GM12878 (cell line): ENCODE measurements at regions not wholly inside any gene's neighbourhood (a gene's known extent, or its start where the extent isn't known, plus 50 kb on each side); places are given as distances from the start of the nearest gene placed in this dataset.

ENCODE experiments used
- ATAC-seq: fragments of 200-7000 bp; cut with Tn5 transposase; 3 replicates; pipeline ENCODE4 v1.9.1; 2020; ENCODE audit warnings: mild to moderate bottlenecking, moderate library complexity
- BruUV-seq: library from RNA; stranded (reverse); fragments of 400-500 nt; replicated peaks from 2 replicates; lab custom pipeline; 2021; lab: Mats Ljungman, UMichigan
- CTCF ChIA-PET: fragments of 300-600 bp; sonication (Branson Sonifier 250); formaldehyde crosslinking; extraction: SDS; loops from one replicate; lab custom pipeline; 2021; ENCODE audit warnings: inconsistent platforms; lab: Yijun Ruan, JAX
- POLR2A ChIA-PET: fragments of 350-600 bp; formaldehyde crosslinking; extraction: SDS; loops from one replicate; lab custom pipeline; 2021; ENCODE audit warnings: inconsistent platforms; lab: Charles Lee
- RAD21 ChIA-PET: fragments of 300-600 bp; sonication (Branson Sonifier 250); formaldehyde crosslinking; loops from one replicate; lab custom pipeline; 2023; ENCODE audit warnings: antibody characterized with exemption; ENCODE audit not compliant: unreplicated experiment; lab: Charles Lee
- SMC1A ChIA-PET: fragments of 300-600 bp; sonication (Branson Sonifier 250); formaldehyde crosslinking; loops from one replicate; lab custom pipeline; 2023; ENCODE audit not compliant: unreplicated experiment, uncharacterized antibody; lab: Charles Lee
- DNase-seq: peaks from one replicate; pipeline ENCODE4 v3.0.0-alpha.2; 2011; ENCODE audit warnings: low read depth, low spot score
- FAIRE-seq: peaks from 3 replicates; lab custom pipeline; 2011; peaks lifted over from hg19 to GRCh38; lab: Jason Lieb, UNC
- H2AFZ ChIP-seq: 2 replicates; pipeline ENCODE4 v1.6.0; 2011; ENCODE audit warnings: low read depth, low read length, control low read depth; ENCODE audit not compliant: control insufficient read depth
- H3K27ac ChIP-seq: 2 replicates; pipeline ENCODE4 v1.5.1; 2011; ENCODE audit warnings: control low read depth; ENCODE audit not compliant: control insufficient read depth, insufficient read depth
- H3K27me3 ChIP-seq, 2 experiments: replicated peaks in 1 of 2; 2 replicates each; pipeline versions ENCODE4 v1.6.0 to v1.6.1; 2011; ENCODE audit warnings: low read length in 1 of 2; ENCODE audit not compliant: control insufficient read depth in 2 of 2, insufficient read depth in 2 of 2
- H3K36me3 ChIP-seq, 2 experiments: 2 replicates each; pipeline ENCODE4 v1.5.1; 2011; ENCODE audit warnings: low read length in 1 of 2; ENCODE audit not compliant: control insufficient read depth in 2 of 2, insufficient read depth in 2 of 2
- H3K4me1 ChIP-seq: 2 replicates; pipeline ENCODE4 v1.6.1; 2011; ENCODE audit warnings: mild to moderate bottlenecking, low read length, moderate library complexity, mixed read lengths; ENCODE audit not compliant: control insufficient read depth, insufficient read depth
- H3K4me2 ChIP-seq: 2 replicates; pipeline ENCODE4 v1.6.0; 2011; ENCODE audit warnings: control low read depth; ENCODE audit not compliant: control insufficient read depth, insufficient read depth
- H3K4me3 ChIP-seq: fragments of 200-600 bp; sonication (generic); 2 replicates; pipeline ENCODE4 v1.5.1; 2016
- H3K79me2 ChIP-seq: 2 replicates; pipeline ENCODE4 v1.6.0; 2011; ENCODE audit warnings: low read length; ENCODE audit not compliant: control insufficient read depth, insufficient read depth
- H3K9ac ChIP-seq: 2 replicates; pipeline ENCODE4 v1.8.0; 2011; ENCODE audit warnings: low read length, control low read depth, mixed read lengths; ENCODE audit not compliant: control insufficient read depth, insufficient read depth
- H3K9me3 ChIP-seq: replicated peaks from 3 replicates; pipeline ENCODE4 v1.5.1; 2011; ENCODE audit warnings: mild to moderate bottlenecking, low read length; ENCODE audit not compliant: control insufficient read depth, insufficient read depth
- H4K20me1 ChIP-seq: 2 replicates; pipeline ENCODE4 v1.6.0; 2011; ENCODE audit not compliant: control insufficient read depth, insufficient read depth
- BCL3 ChIP-seq: IDR thresholded peaks from 2 replicates; pipeline ENCODE4 v1.6.1; 2011; ENCODE audit warnings: borderline replicate concordance, low read depth, mild to moderate bottlenecking, moderate library complexity, low read length; ENCODE audit not compliant: insufficient read depth, poor library complexity, severe bottlenecking
- CUX1 ChIP-seq: IDR thresholded peaks from 2 replicates; pipeline ENCODE4 v1.6.1; 2012; ENCODE audit warnings: improper control_type of control experiment, low read depth, low read length; ENCODE audit not compliant: insufficient replicate concordance
- FOXK2 ChIP-seq: fragments of 450-650 bp; IDR thresholded peaks from 2 replicates; pipeline ENCODE4 v1.6.1; 2017; ENCODE audit warnings: mild to moderate bottlenecking, moderate library complexity
- HDAC2 ChIP-seq: fragments of 200-600 bp; sonication (generic); IDR thresholded peaks from 2 replicates; pipeline ENCODE4 v1.6.1; 2017
- JUND ChIP-seq: IDR thresholded peaks from 2 replicates; pipeline ENCODE4 v1.6.1; 2012; ENCODE audit warnings: low read depth, mild to moderate bottlenecking, low read length, improper control_type of control experiment, moderate library complexity
- NFIC ChIP-seq: IDR thresholded peaks from 2 replicates; pipeline ENCODE4 v1.6.1; 2012; ENCODE audit warnings: low read depth, mild to moderate bottlenecking, inconsistent platforms, low read length, moderate library complexity
- NKRF ChIP-seq: fragments of 450-650 bp; conservative IDR thresholded peaks from 2 replicates; pipeline ENCODE4 v1.6.1; 2017; ENCODE audit warnings: mild to moderate bottlenecking, moderate library complexity
- PKNOX1 ChIP-seq: fragments of 450-650 bp; IDR thresholded peaks from 2 replicates; pipeline ENCODE4 v1.6.1; 2016; ENCODE audit warnings: mild to moderate bottlenecking
- RB1 ChIP-seq: fragments of 450-650 bp; formaldehyde crosslinking; IDR thresholded peaks from 2 replicates; pipeline ENCODE4 v1.6.1; 2017; ENCODE audit warnings: mild to moderate bottlenecking, borderline replicate concordance
- RCOR1 ChIP-seq: conservative IDR thresholded peaks from 2 replicates; pipeline ENCODE4 v1.6.1; 2012; ENCODE audit warnings: low read depth, low read length, improper control_type of control experiment
- ZNF217 ChIP-seq: fragments of 450-650 bp; IDR thresholded peaks from 2 replicates; pipeline ENCODE4 v1.6.1; 2017; ENCODE audit warnings: antibody characterized with exemption, mild to moderate bottlenecking
- ZNF274 ChIP-seq: IDR thresholded peaks from one replicate; pipeline ENCODE4 v1.8.0; 2011; ENCODE audit not compliant: insufficient read length, insufficient read depth
- in situ Hi-C: fragments of 300-500 bp; cut with MboI; formaldehyde crosslinking; loops from 9 replicates; pipeline ENCODE4 v1.14.3; 2018; ENCODE audit warnings: mixed read lengths
- intact Hi-C: fragments of 100-400 bp; cut with micrococcal nuclease; formaldehyde crosslinking; loops from one replicate; pipeline ENCODE4 v1.14.2; 2022; ENCODE audit not compliant: unreplicated experiment

GRCh38 chr13:107733276-107733675 lies 482.1 kb downstream of the LIG4 start:
- in situ Hi-C loops = no loop called here

More at GRCh38 chr13:107733276-107733675, 482.1 kb downstream of the LIG4 start:
- intact Hi-C loops = no loop called here
- H3K27ac ChIP-seq = no peak overlapping the region
- ChIA-PET CTCF (no interaction called here), SMC1A (no interaction called here), POLR2A (no interaction called here), RAD21 (no interaction called here)
- BruUV-seq = no TSS peak
- H3K36me3 ChIP-seq = no peaks in the 10 kb centered on the region
- H3K27me3 ChIP-seq = no peaks in the 10 kb centered on the region
- DNase-seq (no peak), ATAC-seq (no peak), FAIRE-seq (no peak)
- H3K4me1 ChIP-seq = no peaks in the 10 kb centered on the region
- no peak overlapping the region for H3K4me2 ChIP-seq
- H4K20me1 ChIP-seq = no peaks in the 10 kb centered on the region
- TF ChIP-seq RCOR1 (no peak), NKRF (no peak), JUND (no peak), RB1 (no peak), HDAC2 (no peak), PKNOX1 (no peak), ZNF217 (no peak), FOXK2 (no peak), NFIC (no peak), CUX1 (no peak), BCL3 (no peak), ZNF274 (no peak)
- TF ChIP-seq, all 136 proteins: peak for 0
- Histone ChIP-seq H3K4me3 (no peak overlapping the region), H3K79me2 (no peaks in the 10 kb centered on the region), H3K9ac (no peak overlapping the region), H3K9me3 (no peaks in the 10 kb centered on the region), H2AFZ (no peak overlapping the region)
